Gastrocnemius medialis (tissue), 4 donors: ENCODE measurements at regions not wholly inside any gene's neighbourhood (a gene's known extent, or its start where the extent isn't known, plus 50 kb on each side); places are given as distances from the start of the nearest gene placed in this dataset.

Source experiments
- CTCF ChIP-seq, 5 experiments: fragments of 450-650 bp in 3 of 5; fragments of 200-600 bp in 2 of 5; sonication (generic) in 2 of 5; IDR thresholded peaks in 4 of 5; conservative IDR thresholded peaks in 1 of 5; 1 replicate in 4 of 5; 2 replicates in 1 of 5; pipeline ENCODE4 v1.5.1; 2016 to 2019; ENCODE audit warnings: antibody characterized with exemption in 5 of 5, mild to moderate bottlenecking in 3 of 5, moderate library complexity in 3 of 5
- POLR2A ChIP-seq, 2 donors: fragments of 450-650 bp; IDR thresholded peaks; one replicate each; pipeline ENCODE4 v1.6.1; 2017; ENCODE audit warnings: antibody characterized with exemption in 2 of 2, mild to moderate bottlenecking in 2 of 2, moderate library complexity in 2 of 2

- no peak for TF ChIP-seq POLR2A (IDR thresholded peaks at IDR 0.05)
- TF ChIP-seq CTCF (IDR thresholded peaks at IDR 0.05 in 4 of 5, conservative IDR thresholded peaks at IDR 0.05 in 1 of 5): no peak
These were observed 386.4 kb upstream of the STXBP6 start for GRCh38 chr14:25436288-25436875.
